ENCODE measurements at regions not wholly inside any gene's neighbourhood (a gene's known extent, or its start where the extent isn't known, plus 50 kb on each side); places are given as distances from the start of the nearest gene placed in this dataset.

DNA sequence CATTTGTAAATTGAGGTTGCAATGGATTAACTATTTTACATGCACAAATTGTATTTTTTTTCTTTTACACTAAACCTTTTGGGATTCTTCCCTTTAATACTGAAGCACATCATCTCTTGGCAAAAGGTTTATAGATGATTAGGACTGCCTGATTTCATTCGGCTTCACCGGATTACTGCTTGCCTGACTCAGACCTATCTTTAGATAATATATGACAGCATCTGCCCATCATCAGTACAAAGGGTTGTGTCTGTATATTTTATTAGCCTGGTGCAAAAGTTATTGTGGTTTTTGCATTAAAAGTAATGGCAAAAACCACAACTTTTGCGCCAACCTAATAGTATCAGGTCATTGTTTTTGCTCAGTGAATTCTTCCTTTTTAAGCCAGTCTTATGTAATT, 316.2 kb upstream of the HTR2A start:
- no peak for TF ChIP-seq POLR2A (IDR thresholded peaks at IDR 0.05)
- TF ChIP-seq, protein P1, sequence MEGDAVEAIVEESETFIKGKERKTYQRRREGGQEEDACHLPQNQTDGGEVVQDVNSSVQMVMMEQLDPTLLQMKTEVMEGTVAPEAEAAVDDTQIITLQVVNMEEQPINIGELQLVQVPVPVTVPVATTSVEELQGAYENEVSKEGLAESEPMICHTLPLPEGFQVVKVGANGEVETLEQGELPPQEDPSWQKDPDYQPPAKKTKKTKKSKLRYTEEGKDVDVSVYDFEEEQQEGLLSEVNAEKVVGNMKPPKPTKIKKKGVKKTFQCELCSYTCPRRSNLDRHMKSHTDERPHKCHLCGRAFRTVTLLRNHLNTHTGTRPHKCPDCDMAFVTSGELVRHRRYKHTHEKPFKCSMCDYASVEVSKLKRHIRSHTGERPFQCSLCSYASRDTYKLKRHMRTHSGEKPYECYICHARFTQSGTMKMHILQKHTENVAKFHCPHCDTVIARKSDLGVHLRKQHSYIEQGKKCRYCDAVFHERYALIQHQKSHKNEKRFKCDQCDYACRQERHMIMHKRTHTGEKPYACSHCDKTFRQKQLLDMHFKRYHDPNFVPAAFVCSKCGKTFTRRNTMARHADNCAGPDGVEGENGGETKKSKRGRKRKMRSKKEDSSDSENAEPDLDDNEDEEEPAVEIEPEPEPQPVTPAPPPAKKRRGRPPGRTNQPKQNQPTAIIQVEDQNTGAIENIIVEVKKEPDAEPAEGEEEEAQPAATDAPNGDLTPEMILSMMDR (IDR thresholded peaks at IDR 0.05) = no peak
